H9 (cell line): ENCODE measurements at regions not wholly inside any gene's neighbourhood (a gene's known extent, or its start where the extent isn't known, plus 50 kb on each side); places are given as distances from the start of the nearest gene placed in this dataset.

Source experiments
- DNase-seq: peaks from one replicate; pipeline ENCODE4 v3.0.0-alpha.2; 2017
- H2AFZ ChIP-seq: one replicate; pipeline ENCODE4 v1.6.1; 2013; ENCODE audit warnings: mild to moderate bottlenecking, low read length, control low read depth, moderate library complexity
- H2AK5ac ChIP-seq: 2 replicates; pipeline ENCODE4 v1.6.1; 2013; ENCODE audit warnings: low read length, control low read depth, mixed read lengths; ENCODE audit not compliant: insufficient read length
- H2BK120ac ChIP-seq: one replicate; pipeline ENCODE4 v1.6.1; 2013; ENCODE audit warnings: low read depth, mild to moderate bottlenecking, low read length, control low read depth, inconsistent platforms; ENCODE audit not compliant: poor library complexity, severe bottlenecking
- H2BK12ac ChIP-seq: 2 replicates; pipeline ENCODE4 v1.6.1; 2013; ENCODE audit warnings: low read length, control low read depth, mixed read lengths, low read depth; ENCODE audit not compliant: insufficient read length
- H2BK15ac ChIP-seq: 2 replicates; pipeline ENCODE4 v1.6.1; 2013; ENCODE audit warnings: low read depth, low read length, control low read depth
- H2BK20ac ChIP-seq: one replicate; pipeline ENCODE4 v1.6.1; 2013; ENCODE audit warnings: low read depth, mild to moderate bottlenecking, low read length, control low read depth, inconsistent platforms; ENCODE audit not compliant: poor library complexity, severe bottlenecking
- H2BK5ac ChIP-seq: 2 replicates; pipeline ENCODE4 v1.6.1; 2013; ENCODE audit warnings: low read length, control low read depth, mixed read lengths; ENCODE audit not compliant: insufficient read length
- H3K14ac ChIP-seq: 2 replicates; pipeline ENCODE4 v1.6.1; 2013; ENCODE audit warnings: low read length, control low read depth; ENCODE audit not compliant: insufficient read depth
- H3K18ac ChIP-seq: 2 replicates; pipeline ENCODE4 v1.6.1; 2013; ENCODE audit warnings: low read depth, mild to moderate bottlenecking, mixed read lengths, low read length, control low read depth; ENCODE audit not compliant: insufficient read length
- H3K23ac ChIP-seq: 2 replicates; pipeline ENCODE4 v1.6.1; 2013; ENCODE audit warnings: low read length, control low read depth, mixed read lengths, low read depth; ENCODE audit not compliant: insufficient read length
- H3K23me2 ChIP-seq: 2 replicates; pipeline ENCODE4 v1.6.1; 2013; ENCODE audit warnings: low read depth, mild to moderate bottlenecking, mixed read lengths, low read length, control low read depth; ENCODE audit not compliant: insufficient read length, poor library complexity, severe bottlenecking
- H3K27ac ChIP-seq: 2 replicates; pipeline ENCODE4 v1.5.1; 2013; ENCODE audit warnings: low read length, control low read depth, mixed read lengths, low read depth; ENCODE audit not compliant: insufficient read length
- H3K27me3 ChIP-seq: 2 replicates; pipeline ENCODE4 v1.6.1; 2013; ENCODE audit warnings: low read length, control low read depth, inconsistent platforms; ENCODE audit not compliant: insufficient read depth
- H3K4ac ChIP-seq: 2 replicates; pipeline ENCODE4 v1.6.1; 2013; ENCODE audit warnings: low read depth, mild to moderate bottlenecking, control low read depth, inconsistent platforms, low read length, moderate library complexity
- H3K4me1 ChIP-seq: 2 replicates; pipeline ENCODE4 v1.6.1; 2013; ENCODE audit warnings: low read length, control low read depth, inconsistent platforms; ENCODE audit not compliant: insufficient read depth
- H3K4me2 ChIP-seq: 2 replicates; pipeline ENCODE4 v1.6.1; 2013; ENCODE audit warnings: low read length, control low read depth, mixed read lengths; ENCODE audit not compliant: insufficient read length, insufficient read depth
- H3K56ac ChIP-seq: 2 replicates; pipeline ENCODE4 v1.6.1; 2013; ENCODE audit warnings: low read depth, mild to moderate bottlenecking, mixed read lengths, low read length, control low read depth; ENCODE audit not compliant: insufficient read length
- H3K79me1 ChIP-seq: 2 replicates; pipeline ENCODE4 v1.6.1; 2013; ENCODE audit warnings: low read depth, mild to moderate bottlenecking, moderate library complexity, low read length, control low read depth, inconsistent platforms; ENCODE audit not compliant: insufficient read depth, poor library complexity, severe bottlenecking
- H3K79me2 ChIP-seq: 2 replicates; pipeline ENCODE4 v1.6.1; 2013; ENCODE audit warnings: low read length, control low read depth, inconsistent platforms; ENCODE audit not compliant: insufficient read depth
- H3K9ac ChIP-seq: 2 replicates; pipeline ENCODE4 v1.6.1; 2013; ENCODE audit warnings: low read length, control low read depth, mixed read lengths; ENCODE audit not compliant: insufficient read length; ENCODE audit errors: extremely low read depth
- H3K9me3 ChIP-seq: one replicate; pipeline ENCODE4 v1.6.1; 2013; ENCODE audit warnings: low read depth, low read length, inconsistent platforms; ENCODE audit not compliant: control insufficient read depth
- H3T11ph ChIP-seq: one replicate; pipeline ENCODE4 v1.6.1; 2013; ENCODE audit warnings: mild to moderate bottlenecking, low read length, control low read depth, inconsistent platforms
- H4K20me1 ChIP-seq: one replicate; pipeline ENCODE4 v1.6.1; 2013; ENCODE audit not compliant: control insufficient read depth, insufficient read length, insufficient read depth
- H4K5ac ChIP-seq: 2 replicates; pipeline ENCODE4 v1.6.1; 2013; ENCODE audit warnings: low read depth, mild to moderate bottlenecking, mixed read lengths, low read length, control low read depth; ENCODE audit not compliant: insufficient read length
- H4K8ac ChIP-seq: replicated peaks from 2 replicates; pipeline ENCODE4 v1.6.1; 2013; ENCODE audit warnings: low read length, control low read depth, mixed read lengths, low read depth; ENCODE audit not compliant: insufficient read length
- H4K91ac ChIP-seq: 2 replicates; pipeline ENCODE4 v1.6.1; 2013; ENCODE audit warnings: low read depth, mild to moderate bottlenecking, moderate library complexity, mixed read lengths, low read length, control low read depth; ENCODE audit not compliant: insufficient read length
- H3K27ac Mint-ChIP-seq, 3 experiments: 2 replicates in 2 of 3; 3 replicates in 1 of 3; pipeline ENCODE4 v1.8.0; 2020 to 2021; ENCODE audit warnings: mixed read lengths in 3 of 3, mild to moderate bottlenecking in 1 of 3, moderate library complexity in 1 of 3
- H3K27me3 Mint-ChIP-seq: 2 replicates; pipeline ENCODE4 v1.8.0; 2021; ENCODE audit warnings: low read depth, mild to moderate bottlenecking, moderate library complexity, mixed read lengths
- H3K36me3 Mint-ChIP-seq, 3 experiments: 2 replicates in 2 of 3; 3 replicates in 1 of 3; pipeline ENCODE4 v1.8.0; 2020 to 2021; ENCODE audit warnings: low read depth in 3 of 3, mixed read lengths in 3 of 3; ENCODE audit not compliant: insufficient read depth in 1 of 3
- H3K4me1 Mint-ChIP-seq, 2 experiments: 2 replicates each; pipeline ENCODE4 v1.8.0; 2020; ENCODE audit warnings: mixed read lengths in 2 of 2
- H3K4me3 Mint-ChIP-seq, 2 experiments: 2 replicates in 1 of 2; 3 replicates in 1 of 2; pipeline ENCODE4 v1.8.0; 2020 to 2021; ENCODE audit warnings: mild to moderate bottlenecking in 2 of 2, mixed read lengths in 2 of 2, moderate library complexity in 1 of 2
- H3K9me3 Mint-ChIP-seq, 2 experiments: 2 replicates in 1 of 2; 3 replicates in 1 of 2; pipeline ENCODE4 v1.8.0; 2020; ENCODE audit warnings: mild to moderate bottlenecking in 2 of 2, mixed read lengths in 2 of 2, moderate library complexity in 1 of 2
- CTCF ChIP-seq: fragments of 200-600 bp; sonication (generic); conservative IDR thresholded peaks from 3 replicates; pipeline ENCODE4 v1.8.0; 2021; ENCODE audit warnings: antibody characterized with exemption, mild to moderate bottlenecking

DNA sequence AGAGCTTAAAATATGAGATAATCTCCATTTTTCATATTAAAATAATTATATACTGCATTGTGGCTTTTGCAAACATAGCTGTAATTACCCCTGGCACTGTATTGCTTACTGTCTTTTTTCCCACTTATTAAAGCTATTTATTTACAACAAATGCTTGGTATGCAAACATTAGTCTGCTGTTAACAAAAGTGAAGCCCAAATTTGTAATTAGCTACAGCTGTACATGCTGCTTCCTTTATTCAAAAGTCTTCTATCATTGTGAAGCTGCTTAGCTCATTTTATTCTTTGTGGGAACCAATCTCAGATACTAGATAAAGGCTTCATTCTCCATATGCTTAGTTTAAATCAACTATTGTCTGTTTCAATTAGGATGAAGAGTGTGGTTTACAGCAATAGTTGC is 425.8 kb upstream of the FOXG1 start:
- Histone ChIP-seq H3K9ac (no peak overlapping the region), H2BK120ac (no peak overlapping the region), H3K27me3 (no peaks in the 10 kb centered on the region), H4K8ac (no peak overlapping the region), H3K9me3 (no peaks in the 10 kb centered on the region), H3K18ac (no peak overlapping the region), H3K23me2 (no peaks in the 10 kb centered on the region), H2AK5ac (no peak overlapping the region), H4K5ac (no peak overlapping the region), H2BK20ac (no peak overlapping the region), H3K56ac (no peak overlapping the region), H4K91ac (no peak overlapping the region), H4K20me1 (no peaks in the 10 kb centered on the region), H3K23ac (no peak overlapping the region), H3K4me1 (no peaks in the 10 kb centered on the region), H3K4ac (no peak overlapping the region), H3K27ac (no peak overlapping the region), H3K79me1 (no peaks in the 10 kb centered on the region), H3K14ac (no peak overlapping the region), H3K4me2 (no peak overlapping the region), H3T11ph (no peak overlapping the region), H3K79me2 (no peaks in the 10 kb centered on the region), H2BK5ac (no peak overlapping the region), H2BK15ac (no peak overlapping the region), H2AFZ (no peak overlapping the region), H2BK12ac (no peak overlapping the region)
- Mint-ChIP-seq H3K9me3 (no peaks in the 10 kb centered on the region; a peak in 1 of 5 replicates), H3K4me3 (no peak overlapping the region), H3K36me3 (no peaks in the 10 kb centered on the region), H3K27ac (no peak overlapping the region), H3K4me1 (no peaks in the 10 kb centered on the region), H3K27me3 (no peaks in the 10 kb centered on the region)
- DNase-seq, result no peak
- no peak for TF ChIP-seq CTCF
